CD4-positive, alpha-beta memory T cell (primary cell): ENCODE measurements at regions not wholly inside any gene's neighbourhood (a gene's known extent, or its start where the extent isn't known, plus 50 kb on each side); places are given as distances from the start of the nearest gene placed in this dataset.

Experiments used
- CTCF ChIA-PET: fragments of 350-600 bp; sonication (Branson Sonifier 250); formaldehyde crosslinking; loops from one replicate; lab custom pipeline; 2021; ENCODE audit warnings: inconsistent platforms; ENCODE audit not compliant: partially characterized antibody; lab: Charles Lee
- POLR2A ChIA-PET: fragments of 350-600 bp; sonication (Branson Sonifier 250); formaldehyde crosslinking; loops from one replicate; lab custom pipeline; 2021; ENCODE audit not compliant: partially characterized antibody; lab: Charles Lee
- DNase-seq, 5 donors: peaks; one replicate each; pipeline versions ENCODE4 v3.0.0 to v3.0.0-alpha.2; 2020 to 2022; ENCODE audit warnings: mixed read lengths in 1 of 5
- H3K27ac ChIP-seq: one replicate; pipeline ENCODE4 v1.7.0; 2013; ENCODE audit warnings: low read depth, low read length
- H3K27me3 ChIP-seq: 2 replicates; pipeline ENCODE4 v1.7.0; 2013; ENCODE audit warnings: mild to moderate bottlenecking, low read length, moderate library complexity; ENCODE audit not compliant: insufficient read depth
- H3K36me3 ChIP-seq: 2 replicates; pipeline ENCODE4 v1.7.0; 2013; ENCODE audit warnings: mild to moderate bottlenecking, low read length, moderate library complexity; ENCODE audit not compliant: insufficient read depth
- H3K4me1 ChIP-seq: 2 replicates; pipeline ENCODE4 v1.7.0; 2013; ENCODE audit warnings: mild to moderate bottlenecking, low read length, moderate library complexity; ENCODE audit not compliant: insufficient read depth
- H3K4me3 ChIP-seq, 2 donors: one replicate each; pipeline ENCODE4 v1.7.0; 2013; ENCODE audit warnings: low read length in 2 of 2, mild to moderate bottlenecking in 1 of 2
- H3K9me3 ChIP-seq, 2 donors: one replicate each; pipeline ENCODE4 v1.7.0; 2013; ENCODE audit warnings: low read length in 2 of 2, control low read depth in 1 of 2; ENCODE audit not compliant: control insufficient read depth in 1 of 2
- H3K27ac Mint-ChIP-seq, 7 donors: one replicate each; pipeline ENCODE4 v1.8.0; 2020 to 2021; ENCODE audit warnings: mixed read lengths in 7 of 7, mild to moderate bottlenecking in 6 of 7, inconsistent platforms in 3 of 7, moderate library complexity in 3 of 7
- H3K27me3 Mint-ChIP-seq, 2 donors: one replicate each; pipeline ENCODE4 v1.8.0; 2020 to 2021; ENCODE audit warnings: mixed read lengths in 2 of 2
- H3K36me3 Mint-ChIP-seq, 2 donors: one replicate each; pipeline ENCODE4 v1.8.0; 2020 to 2021; ENCODE audit warnings: mixed read lengths in 2 of 2, inconsistent platforms in 1 of 2, mild to moderate bottlenecking in 1 of 2
- H3K4me1 Mint-ChIP-seq, 4 donors: one replicate each; pipeline ENCODE4 v1.8.0; 2020 to 2021; ENCODE audit warnings: mixed read lengths in 4 of 4, mild to moderate bottlenecking in 1 of 4
- H3K4me3 Mint-ChIP-seq, 8 donors: one replicate each; pipeline ENCODE4 v1.8.0; 2020 to 2021; ENCODE audit warnings: mixed read lengths in 8 of 8, mild to moderate bottlenecking in 7 of 8, moderate library complexity in 6 of 8, inconsistent platforms in 3 of 8
- H3K9me3 Mint-ChIP-seq, 8 donors: one replicate each; pipeline ENCODE4 v1.8.0; 2020 to 2021; ENCODE audit warnings: mixed read lengths in 8 of 8, mild to moderate bottlenecking in 5 of 8, inconsistent platforms in 3 of 8, moderate library complexity in 1 of 8
- intact Hi-C: fragments of 100-400 bp; cut with micrococcal nuclease; formaldehyde crosslinking; loops from one replicate; pipeline ENCODE4 v1.15.1; 2023

- H3K36me3 Mint-ChIP-seq, result no peaks in the 10 kb centered on the region
- no peak for DNase-seq
- H3K27me3 Mint-ChIP-seq, result no peaks in the 10 kb centered on the region
- H3K9me3 Mint-ChIP-seq, result peaks cover 0 to 6% (median 0%) of the 10 kb centered on the region in 8 donors
- H3K27ac Mint-ChIP-seq, result no peak overlapping the region
- no peak overlapping the region for H3K4me3 Mint-ChIP-seq
- Histone ChIP-seq H3K27ac (no peak overlapping the region), H3K27me3 (no peaks in the 10 kb centered on the region), H3K4me1 (no peaks in the 10 kb centered on the region), H3K9me3 (no peaks in the 10 kb centered on the region), H3K4me3 (no peak overlapping the region), H3K36me3 (no peaks in the 10 kb centered on the region)
- intact Hi-C loops, result no loop called here
- no peaks in the 10 kb centered on the region for H3K4me1 Mint-ChIP-seq
- POLR2A ChIA-PET, result no interaction called here
- CTCF ChIA-PET, result no interaction called here
These were observed 479.1 kb upstream of the MIR17HG start for GRCh38 chr13:90868321-90868920.

GRCh38 chr13:90869580-90869979 lies 477.9 kb upstream of the MIR17HG start:
- Mint-ChIP-seq H3K9me3 (peaks cover 0 to 6% (median 0%) of the 10 kb centered on the region in 8 donors), H3K27me3 (no peaks in the 10 kb centered on the region), H3K4me3 (no peak overlapping the region), H3K4me1 (no peaks in the 10 kb centered on the region), H3K36me3 (no peaks in the 10 kb centered on the region), H3K27ac (no peak overlapping the region)
- Histone ChIP-seq H3K4me1 (no peaks in the 10 kb centered on the region), H3K9me3 (no peaks in the 10 kb centered on the region), H3K36me3 (no peaks in the 10 kb centered on the region), H3K4me3 (no peak overlapping the region), H3K27ac (no peak overlapping the region), H3K27me3 (no peaks in the 10 kb centered on the region)
- POLR2A ChIA-PET, result no interaction called here
- DNase-seq, result no peak
- CTCF ChIA-PET, result no interaction called here
- intact Hi-C loops, result no loop called here

GRCh38 chr13:90872491-90873025 lies 474.9 kb upstream of the MIR17HG start:
- H3K4me1 ChIP-seq, result no peaks in the 10 kb centered on the region
- POLR2A ChIA-PET, result no interaction called here
- peaks cover 0 to 4% (median 1%) of the 10 kb centered on the region in 8 donors for H3K9me3 Mint-ChIP-seq
- H3K27me3 Mint-ChIP-seq, result no peaks in the 10 kb centered on the region
- H3K4me3 Mint-ChIP-seq, result no peak overlapping the region
- CTCF ChIA-PET, result no interaction called here
- H3K9me3 ChIP-seq, result peaks cover 0 to 2% of the 10 kb centered on the region in 2 donors
- no peak overlapping the region for H3K27ac ChIP-seq
- intact Hi-C loops, result no loop called here
- H3K36me3 Mint-ChIP-seq, result no peaks in the 10 kb centered on the region
- DNase-seq, result no peak
- H3K27ac Mint-ChIP-seq, result no peak overlapping the region
- no peaks in the 10 kb centered on the region for H3K36me3 ChIP-seq
- no peaks in the 10 kb centered on the region for H3K4me1 Mint-ChIP-seq
- H3K4me3 ChIP-seq, result no peak overlapping the region
- no peaks in the 10 kb centered on the region for H3K27me3 ChIP-seq

- ChIA-PET POLR2A (no interaction called here), CTCF (no interaction called here)
- no peaks in the 10 kb centered on the region for H3K27me3 Mint-ChIP-seq
These were observed 466.7 kb upstream of the MIR17HG start for GRCh38 chr13:90880790-90881189.

GRCh38 chr13:90882551-90882950 lies 464.9 kb upstream of the MIR17HG start:
- Mint-ChIP-seq H3K27ac (no peak overlapping the region), H3K9me3 (peaks cover 0 to 3% (median 0%) of the 10 kb centered on the region in 8 donors), H3K27me3 (no peaks in the 10 kb centered on the region), H3K36me3 (no peaks in the 10 kb centered on the region), H3K4me3 (no peak overlapping the region), H3K4me1 (no peaks in the 10 kb centered on the region)
- ChIA-PET POLR2A (no interaction called here), CTCF (no interaction called here)
- intact Hi-C loops, result no loop called here
- no peak for DNase-seq
- Histone ChIP-seq H3K9me3 (peaks cover 0 to 3% of the 10 kb centered on the region in 2 donors), H3K36me3 (no peaks in the 10 kb centered on the region), H3K4me1 (no peaks in the 10 kb centered on the region), H3K27ac (no peak overlapping the region), H3K27me3 (no peaks in the 10 kb centered on the region), H3K4me3 (no peak overlapping the region)

More at GRCh38 chr13:90880790-90881189, 466.7 kb upstream of the MIR17HG start:
- no peak overlapping the region for H3K27ac Mint-ChIP-seq
- H3K4me3 Mint-ChIP-seq, result no peak overlapping the region
- no peaks in the 10 kb centered on the region for H3K27me3 ChIP-seq
- no peak overlapping the region for H3K4me3 ChIP-seq
- no peak for DNase-seq
- H3K4me1 ChIP-seq, result no peaks in the 10 kb centered on the region
- H3K36me3 Mint-ChIP-seq, result no peaks in the 10 kb centered on the region
- intact Hi-C loops, result no loop called here
- H3K27ac ChIP-seq, result no peak overlapping the region
- no peaks in the 10 kb centered on the region for H3K36me3 ChIP-seq
- no peaks in the 10 kb centered on the region for H3K4me1 Mint-ChIP-seq
- no peaks in the 10 kb centered on the region for H3K9me3 Mint-ChIP-seq
- peaks cover 0 to 4% of the 10 kb centered on the region in 2 donors for H3K9me3 ChIP-seq

GRCh38 chr13:90883592-90883991 lies 463.9 kb upstream of the MIR17HG start:
- intact Hi-C loops, result no loop called here
- H3K27me3 Mint-ChIP-seq, result no peaks in the 10 kb centered on the region
- H3K9me3 Mint-ChIP-seq, result peaks cover 0 to 3% (median 0%) of the 10 kb centered on the region in 8 donors

GRCh38 chr13:90884066-90884465 lies 463.4 kb upstream of the MIR17HG start:
- H3K9me3 Mint-ChIP-seq, result peaks cover 0 to 3% (median 0%) of the 10 kb centered on the region in 8 donors
- no peaks in the 10 kb centered on the region for H3K27me3 Mint-ChIP-seq
- Histone ChIP-seq H3K4me3 (no peak overlapping the region), H3K27me3 (no peaks in the 10 kb centered on the region), H3K36me3 (no peaks in the 10 kb centered on the region), H3K9me3 (no peaks in the 10 kb centered on the region), H3K4me1 (no peaks in the 10 kb centered on the region), H3K27ac (no peak overlapping the region)
- H3K27ac Mint-ChIP-seq, result no peak overlapping the region
- H3K36me3 Mint-ChIP-seq, result no peaks in the 10 kb centered on the region
- H3K4me1 Mint-ChIP-seq, result no peaks in the 10 kb centered on the region
- H3K4me3 Mint-ChIP-seq, result no peak overlapping the region
- intact Hi-C loops, result no loop called here
- CTCF ChIA-PET, result no interaction called here
- DNase-seq, result no peak
- POLR2A ChIA-PET, result no interaction called here

More at GRCh38 chr13:90883592-90883991, 463.9 kb upstream of the MIR17HG start:
- ChIA-PET POLR2A (no interaction called here), CTCF (no interaction called here)
- Histone ChIP-seq H3K4me3 (no peak overlapping the region), H3K4me1 (no peaks in the 10 kb centered on the region), H3K36me3 (no peaks in the 10 kb centered on the region), H3K9me3 (no peaks in the 10 kb centered on the region), H3K27ac (no peak overlapping the region), H3K27me3 (no peaks in the 10 kb centered on the region)
- H3K4me1 Mint-ChIP-seq, result no peaks in the 10 kb centered on the region
- H3K4me3 Mint-ChIP-seq, result no peak overlapping the region
- H3K36me3 Mint-ChIP-seq, result no peaks in the 10 kb centered on the region
- no peak overlapping the region for H3K27ac Mint-ChIP-seq
- no peak for DNase-seq
